AG08395 (cell line): ENCODE measurements at regions not wholly inside any gene's neighbourhood (a gene's known extent, or its start where the extent isn't known, plus 50 kb on each side); places are given as distances from the start of the nearest gene placed in this dataset.

Experiments
- DNase-seq: peaks from one replicate; pipeline ENCODE4 v3.0.0; 2012; ENCODE audit warnings: mixed read lengths, low spot score

- no peak for DNase-seq
Measured at GRCh38 chr15:31510057-31510456, 183.4 kb downstream of the KLF13 start.

GRCh38 chr15:31511707-31512310, 185.2 kb downstream of the KLF13 start:
- DNase-seq: no peak

GRCh38 chr15:31513178-31513577, 186.5 kb downstream of the KLF13 start:
- no peak for DNase-seq

- no peak for DNase-seq
Measured at GRCh38 chr15:31516440-31516839, 189.8 kb downstream of the KLF13 start.

- DNase-seq: no peak
Measured at GRCh38 chr15:31516874-31517273, 190.2 kb downstream of the KLF13 start.

GRCh38 chr15:31517711-31518110, 191.1 kb downstream of the KLF13 start:
- DNase-seq: no peak

GRCh38 chr15:31522028-31522427, 195.4 kb downstream of the KLF13 start:
- no peak for DNase-seq

- DNase-seq: no peak
Measured at GRCh38 chr15:31523027-31523654, 196.5 kb downstream of the KLF13 start.

GRCh38 chr15:31523655-31524049, 197.0 kb downstream of the KLF13 start:
- no peak for DNase-seq

- no peak for DNase-seq
Measured at GRCh38 chr15:31525185-31525695, 198.6 kb downstream of the KLF13 start.

- DNase-seq: no peak
Measured at GRCh38 chr15:31525988-31526665, 199.5 kb downstream of the KLF13 start.

- no peak for DNase-seq
Measured at GRCh38 chr15:31526916-31527690, 200.5 kb downstream of the KLF13 start.

GRCh38 chr15:31528846-31529245, 202.2 kb downstream of the KLF13 start:
- no peak for DNase-seq

GRCh38 chr15:31537770-31538592, 211.3 kb downstream of the KLF13 start:
- no peak for DNase-seq

GRCh38 chr15:31540633-31541032, 214.0 kb downstream of the KLF13 start:
- no peak for DNase-seq

- no peak for DNase-seq
Measured at GRCh38 chr15:31544361-31544760, 217.7 kb downstream of the KLF13 start.

GRCh38 chr15:31545257-31545656, 218.6 kb downstream of the KLF13 start:
- DNase-seq: no peak

- DNase-seq: no peak
Measured at GRCh38 chr15:31550211-31550977, 223.8 kb downstream of the KLF13 start.

- DNase-seq: no peak
Measured at GRCh38 chr15:31551323-31551722, 224.7 kb downstream of the KLF13 start.

- no peak for DNase-seq
Measured at GRCh38 chr15:31552482-31553099, 226.0 kb downstream of the KLF13 start.
